ENCODE measurements at regions not wholly inside any gene's neighbourhood (a gene's known extent, or its start where the extent isn't known, plus 50 kb on each side); places are given as distances from the start of the nearest gene placed in this dataset.

DNA sequence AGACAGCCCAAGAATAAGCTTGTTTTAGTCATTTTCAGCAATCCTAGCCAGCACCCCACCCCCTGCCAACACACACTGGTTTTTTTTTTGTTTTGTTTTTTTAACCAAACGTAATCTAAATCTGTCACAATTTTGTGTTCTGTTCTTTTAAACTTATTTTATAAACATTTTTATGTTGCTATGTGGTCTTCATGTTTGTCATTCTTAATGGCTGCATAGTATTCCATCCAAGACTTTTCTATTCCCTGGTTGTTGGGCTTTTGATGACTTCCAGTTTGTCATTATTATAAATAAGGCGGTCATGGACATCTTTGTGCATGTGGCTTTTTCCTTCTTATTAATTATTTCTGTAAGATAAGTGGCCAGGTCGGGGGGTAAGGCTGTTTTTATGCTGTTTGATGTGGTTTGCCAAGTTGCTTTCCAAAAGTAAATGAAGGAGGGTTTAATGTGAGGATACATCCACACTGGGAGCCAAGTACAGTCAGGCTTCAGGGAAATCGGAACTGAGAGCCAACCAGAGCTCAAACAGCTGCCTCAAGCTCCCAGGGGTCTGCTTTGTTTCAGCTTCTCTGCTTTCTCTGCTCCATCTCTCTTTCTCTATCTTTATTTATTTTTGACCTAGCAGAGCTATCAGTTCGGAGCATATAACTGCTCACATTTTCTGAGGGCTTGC, 125.8 kb downstream of the VEGFA start:
- Histone ChIP-seq H3K27ac (ENCODE audit: extremely low read depth, low read depth, low read length) (no peak overlapping the region), H3K36me3 (ENCODE audit: control insufficient read depth, insufficient read depth, low read length) (no peaks in the 10 kb centered on the region), H2AFZ (ENCODE audit: low read depth, low read length) (no peak overlapping the region), H3K9me1 (ENCODE audit: control insufficient read depth, insufficient read depth, low read length) (no peaks in the 10 kb centered on the region), H3K79me2 (ENCODE audit: control insufficient read depth, insufficient read depth, low read length) (no peaks in the 10 kb centered on the region), H3K9me3 (replicated peaks; ENCODE audit: control insufficient read depth, insufficient read depth, low read depth, low read length) (no peaks in the 10 kb centered on the region), H3K4me1 (replicated peaks in 1 of 2; ENCODE audit: control insufficient read depth in 2 of 2, insufficient read depth in 2 of 2, low read length in 2 of 2) (peaks cover 4 to 9% of the 10 kb centered on the region in 2 experiments), H4K20me1 (replicated peaks; ENCODE audit: control insufficient read depth, insufficient read depth, low read length) (no peaks in the 10 kb centered on the region), H3K27me3 (ENCODE audit: control insufficient read depth in 2 of 2, insufficient read depth in 2 of 2, low read length in 2 of 2) (no peaks in the 10 kb centered on the region), H3K4me3 (no peak overlapping the region), H3K9ac (ENCODE audit: insufficient read depth in 1 of 2, low read depth in 2 of 2, low read length in 2 of 2) (no peak overlapping the region), H3K4me2 (ENCODE audit: insufficient read depth, low read length) (no peak overlapping the region)
- no TSS peak for BruUV-seq (replicated peaks)
- ATAC-seq (no peak), DNase-seq (ENCODE audit: extremely low read depth in 1 of 4, low spot score in 3 of 4) (no peak), FAIRE-seq (no peak)
- in situ Hi-C loops (cut with MboI) (no loop called here), intact Hi-C loops (cut with micrococcal nuclease) (no loop called here)
- POLR2A ChIA-PET, result interaction anchor here (1.0 kb wide), 2 partner anchors 9 to 24 kb away, joined by 3 to 5 read pairs; no protein-coding TSS in a partner anchor
- 23% methylated on average over 5 of the region's 5 CpGs for WGBS (ENCODE audit: insufficient coverage, low coverage, missing lambda C conversion rate)
- TF ChIP-seq GATAD2A (IDR thresholded peaks at IDR 0.05), result no peak
- TF ChIP-seq RCOR1 (IDR thresholded peaks at IDR 0.05; ENCODE audit: borderline replicate concordance in 1 of 2, low read depth in 2 of 2, low read length in 2 of 2), result 0 out of 4 replicates have a peak, but pooled peaks of 1 of the 2 experiments have one; percentile 4
- peak; percentile 95 for TF ChIP-seq ZNF146 (CRISPR knock-in tag; IDR thresholded peaks at IDR 0.05; ENCODE audit: unreplicated experiment)
- TF ChIP-seq BCOR (IDR thresholded peaks at IDR 0.05), result peak; percentile 51
- TF ChIP-seq SIX5 (IDR thresholded peaks at IDR 0.05; ENCODE audit: borderline replicate concordance in 1 of 2, insufficient read depth in 1 of 2, low read depth in 1 of 2, low read length in 2 of 2), result no peak
- CTCF ChIA-PET (ENCODE audit: low intra/inter-chr PET ratio), result no interaction called here

DNA sequence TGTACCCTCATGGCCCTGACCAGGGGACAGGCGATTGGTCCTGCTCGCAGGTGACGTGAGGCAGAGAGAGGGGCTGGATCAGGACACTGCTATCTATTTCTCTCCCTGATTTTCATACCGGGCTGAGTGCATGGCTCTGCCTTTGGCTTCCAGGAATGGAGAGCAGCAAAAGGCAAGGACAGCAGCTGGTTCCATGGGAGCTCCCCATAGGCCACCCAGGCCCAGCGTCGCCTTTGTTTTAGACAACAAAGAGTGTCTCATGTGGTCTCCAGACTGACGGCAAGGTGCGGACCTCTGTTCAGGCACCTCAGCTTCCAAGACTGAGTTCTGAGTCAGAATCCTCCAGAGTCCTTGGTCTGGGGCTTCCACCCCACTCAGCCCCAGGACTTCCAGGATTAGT, 123.1 kb downstream of the VEGFA start:
- Histone ChIP-seq H4K20me1 (replicated peaks; ENCODE audit: control insufficient read depth, insufficient read depth, low read length) (no peaks in the 10 kb centered on the region), H3K79me2 (ENCODE audit: control insufficient read depth, insufficient read depth, low read length) (no peaks in the 10 kb centered on the region), H3K27ac (ENCODE audit: extremely low read depth, low read depth, low read length) (no peak overlapping the region), H3K9me3 (replicated peaks; ENCODE audit: control insufficient read depth, insufficient read depth, low read depth, low read length) (no peaks in the 10 kb centered on the region), H2AFZ (ENCODE audit: low read depth, low read length) (no peak overlapping the region), H3K9me1 (ENCODE audit: control insufficient read depth, insufficient read depth, low read length) (no peaks in the 10 kb centered on the region), H3K9ac (ENCODE audit: insufficient read depth in 1 of 2, low read depth in 2 of 2, low read length in 2 of 2) (peak overlapping the region in 1 of 2 experiments; percentile 40; a peak in 2 of 4 replicates), H3K4me3 (no peak overlapping the region), H3K4me2 (ENCODE audit: insufficient read depth, low read length) (no peak overlapping the region), H3K4me1 (replicated peaks in 1 of 2; ENCODE audit: control insufficient read depth in 2 of 2, insufficient read depth in 2 of 2, low read length in 2 of 2) (peaks cover 9 to 11% of the 10 kb centered on the region in 2 experiments), H3K27me3 (ENCODE audit: control insufficient read depth in 2 of 2, insufficient read depth in 2 of 2, low read length in 2 of 2) (no peaks in the 10 kb centered on the region), H3K36me3 (ENCODE audit: control insufficient read depth, insufficient read depth, low read length) (no peaks in the 10 kb centered on the region)
- no peak for FAIRE-seq
- ATAC-seq, result no peak
- POLR2A ChIA-PET, result interaction anchor here (0.6 to 2.7 kb wide), 8 partner anchors 9 to 847 kb away, joined by 3 to 20 read pairs (median 3); no protein-coding TSS in a partner anchor
- TF ChIP-seq SRSF7 (optimal IDR thresholded peaks at IDR 0.05; ENCODE audit: low read depth, low read length) (no peak), RBM14 (IDR thresholded peaks at IDR 0.05; ENCODE audit: borderline replicate concordance, insufficient read depth, low read depth, low read length) (no peak), TCF7L2 (IDR thresholded peaks at IDR 0.05; ENCODE audit: low read depth, low read length) (no peak), RFX5 (IDR thresholded peaks at IDR 0.05; ENCODE audit: low read depth, low read length) (no peak), MTA2 (IDR thresholded peaks at IDR 0.05; ENCODE audit: low read depth) (no peak), EWSR1 (IDR thresholded peaks at IDR 0.05; ENCODE audit: borderline replicate concordance, low read depth, partially characterized antibody) (no peak)
- TF ChIP-seq, protein P1, sequence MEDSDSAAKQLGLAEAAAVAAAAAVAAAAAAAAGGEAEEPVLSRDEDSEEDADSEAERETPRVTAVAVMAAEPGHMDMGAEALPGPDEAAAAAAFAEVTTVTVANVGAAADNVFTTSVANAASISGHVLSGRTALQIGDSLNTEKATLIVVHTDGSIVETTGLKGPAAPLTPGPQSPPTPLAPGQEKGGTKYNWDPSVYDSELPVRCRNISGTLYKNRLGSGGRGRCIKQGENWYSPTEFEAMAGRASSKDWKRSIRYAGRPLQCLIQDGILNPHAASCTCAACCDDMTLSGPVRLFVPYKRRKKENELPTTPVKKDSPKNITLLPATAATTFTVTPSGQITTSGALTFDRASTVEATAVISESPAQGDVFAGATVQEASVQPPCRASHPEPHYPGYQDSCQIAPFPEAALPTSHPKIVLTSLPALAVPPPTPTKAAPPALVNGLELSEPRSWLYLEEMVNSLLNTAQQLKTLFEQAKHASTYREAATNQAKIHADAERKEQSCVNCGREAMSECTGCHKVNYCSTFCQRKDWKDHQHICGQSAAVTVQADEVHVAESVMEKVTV (CRISPR knock-in tag; IDR thresholded peaks at IDR 0.05), result no peak
- TF ChIP-seq, protein P2, sequence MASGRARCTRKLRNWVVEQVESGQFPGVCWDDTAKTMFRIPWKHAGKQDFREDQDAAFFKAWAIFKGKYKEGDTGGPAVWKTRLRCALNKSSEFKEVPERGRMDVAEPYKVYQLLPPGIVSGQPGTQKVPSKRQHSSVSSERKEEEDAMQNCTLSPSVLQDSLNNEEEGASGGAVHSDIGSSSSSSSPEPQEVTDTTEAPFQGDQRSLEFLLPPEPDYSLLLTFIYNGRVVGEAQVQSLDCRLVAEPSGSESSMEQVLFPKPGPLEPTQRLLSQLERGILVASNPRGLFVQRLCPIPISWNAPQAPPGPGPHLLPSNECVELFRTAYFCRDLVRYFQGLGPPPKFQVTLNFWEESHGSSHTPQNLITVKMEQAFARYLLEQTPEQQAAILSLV (tag; IDR thresholded peaks at IDR 0.05), result no peak
- no TSS peak for BruUV-seq (replicated peaks)
- WGBS (ENCODE audit: insufficient coverage, low coverage, missing lambda C conversion rate), result 60% methylated on average over 8 of the region's 8 CpGs
- in situ Hi-C loops (cut with MboI), result no loop called here
- DNase-seq (ENCODE audit: extremely low read depth in 1 of 4, low spot score in 3 of 4), result no peak
- intact Hi-C loops (cut with micrococcal nuclease), result no loop called here
- CTCF ChIA-PET (ENCODE audit: low intra/inter-chr PET ratio), result no interaction called here

Data from K562 (cell line).